GM19452 (cell line): ENCODE measurements at regions not wholly inside any gene's neighbourhood (a gene's known extent, or its start where the extent isn't known, plus 50 kb on each side); places are given as distances from the start of the nearest gene placed in this dataset.
"Not testable (repeated sequence)": the region's sequence is repeated elsewhere in the genome, so short reads cannot be mapped to it uniquely, and the experiment has no call there.

Experiments
- ATAC-seq: cut with Tn5 transposase; IDR thresholded peaks from one replicate; pipeline ENCODE4 v1.9.1; 2021; ENCODE audit not compliant: unreplicated experiment

GRCh38 chr9:67142392-67143107, 150.2 kb upstream of the SPATA31A3 start:
- ATAC-seq = not testable (repeated sequence)

GRCh38 chr9:67136376-67136775, 144.0 kb upstream of the SPATA31A3 start:
- ATAC-seq = not testable (repeated sequence)

- ATAC-seq = not testable (repeated sequence)
Measured at GRCh38 chr9:67133124-67133523, 140.8 kb upstream of the SPATA31A3 start.

GRCh38 chr9:67116761-67117160, 124.4 kb upstream of the SPATA31A3 start:
- not testable (repeated sequence) for ATAC-seq

- ATAC-seq = not testable (repeated sequence)
Measured at GRCh38 chr9:67112148-67112547, 119.8 kb upstream of the SPATA31A3 start.

- not testable (repeated sequence) for ATAC-seq
Measured at GRCh38 chr9:67111733-67112132, 119.4 kb upstream of the SPATA31A3 start.

GRCh38 chr9:67109859-67110258, 117.5 kb upstream of the SPATA31A3 start:
- not testable (repeated sequence) for ATAC-seq

- ATAC-seq = not testable (repeated sequence)
Measured at GRCh38 chr9:67106659-67107058, 114.3 kb upstream of the SPATA31A3 start.

- ATAC-seq = not testable (repeated sequence)
Measured at GRCh38 chr9:67102506-67103276, 110.3 kb upstream of the SPATA31A3 start.

GRCh38 chr9:67091104-67091503, 98.8 kb upstream of the SPATA31A3 start:
- ATAC-seq = not testable (repeated sequence)

- not testable (repeated sequence) for ATAC-seq
Measured at GRCh38 chr9:67086862-67087261, 94.5 kb upstream of the SPATA31A3 start.

- ATAC-seq = not testable (repeated sequence)
Measured at GRCh38 chr9:67066140-67066539, 73.8 kb upstream of the SPATA31A3 start.

- ATAC-seq = not testable (repeated sequence)
Measured at GRCh38 chr9:67058898-67059715, 66.8 kb upstream of the SPATA31A3 start.
